ENCODE measurements at regions not wholly inside any gene's neighbourhood (a gene's known extent, or its start where the extent isn't known, plus 50 kb on each side); places are given as distances from the start of the nearest gene placed in this dataset.

DNA sequence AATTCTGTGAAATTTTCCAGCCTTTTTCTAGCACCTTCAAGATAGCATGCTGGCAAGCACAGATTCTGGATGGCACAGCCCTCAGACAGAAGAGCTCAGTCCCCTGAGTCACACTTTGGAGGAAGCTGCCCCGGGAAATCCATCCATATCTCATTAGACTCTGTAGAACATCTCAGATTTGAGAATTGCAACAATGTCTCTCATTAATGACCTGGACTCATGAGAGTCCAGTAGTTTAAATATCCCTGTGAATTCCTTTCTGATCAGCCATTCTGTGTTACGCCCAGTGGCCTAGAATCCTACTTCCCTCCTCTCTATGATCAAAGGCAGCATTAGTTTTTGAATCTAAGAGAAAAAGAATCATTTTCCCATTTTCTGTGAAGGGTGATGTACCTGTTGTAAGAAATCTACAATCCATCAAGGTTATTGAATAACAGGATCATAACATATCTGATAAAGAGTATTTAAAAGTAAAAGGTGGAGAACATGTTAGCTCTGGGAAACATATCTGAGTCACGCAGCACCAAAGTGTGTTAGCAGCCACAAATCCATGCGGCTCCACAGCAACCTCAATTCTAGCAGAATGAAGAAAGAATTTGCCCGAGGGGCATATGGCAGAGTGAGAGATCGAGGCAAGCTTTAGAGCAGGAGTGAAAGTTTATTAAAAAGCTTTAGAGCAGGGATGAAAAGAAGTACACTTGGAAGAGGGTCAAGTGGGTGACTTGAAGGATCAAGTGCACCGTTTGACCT lies 855.6 kb upstream of the TMEM132C start:
- TF ChIP-seq, protein P1, sequence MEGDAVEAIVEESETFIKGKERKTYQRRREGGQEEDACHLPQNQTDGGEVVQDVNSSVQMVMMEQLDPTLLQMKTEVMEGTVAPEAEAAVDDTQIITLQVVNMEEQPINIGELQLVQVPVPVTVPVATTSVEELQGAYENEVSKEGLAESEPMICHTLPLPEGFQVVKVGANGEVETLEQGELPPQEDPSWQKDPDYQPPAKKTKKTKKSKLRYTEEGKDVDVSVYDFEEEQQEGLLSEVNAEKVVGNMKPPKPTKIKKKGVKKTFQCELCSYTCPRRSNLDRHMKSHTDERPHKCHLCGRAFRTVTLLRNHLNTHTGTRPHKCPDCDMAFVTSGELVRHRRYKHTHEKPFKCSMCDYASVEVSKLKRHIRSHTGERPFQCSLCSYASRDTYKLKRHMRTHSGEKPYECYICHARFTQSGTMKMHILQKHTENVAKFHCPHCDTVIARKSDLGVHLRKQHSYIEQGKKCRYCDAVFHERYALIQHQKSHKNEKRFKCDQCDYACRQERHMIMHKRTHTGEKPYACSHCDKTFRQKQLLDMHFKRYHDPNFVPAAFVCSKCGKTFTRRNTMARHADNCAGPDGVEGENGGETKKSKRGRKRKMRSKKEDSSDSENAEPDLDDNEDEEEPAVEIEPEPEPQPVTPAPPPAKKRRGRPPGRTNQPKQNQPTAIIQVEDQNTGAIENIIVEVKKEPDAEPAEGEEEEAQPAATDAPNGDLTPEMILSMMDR (IDR thresholded peaks at IDR 0.05; ENCODE audit: insufficient read depth, low read length) = no peak
- TF ChIP-seq POLR2AphosphoS5 (IDR thresholded peaks at IDR 0.05; ENCODE audit: low read depth) = no peak
- TF ChIP-seq, protein P2, sequence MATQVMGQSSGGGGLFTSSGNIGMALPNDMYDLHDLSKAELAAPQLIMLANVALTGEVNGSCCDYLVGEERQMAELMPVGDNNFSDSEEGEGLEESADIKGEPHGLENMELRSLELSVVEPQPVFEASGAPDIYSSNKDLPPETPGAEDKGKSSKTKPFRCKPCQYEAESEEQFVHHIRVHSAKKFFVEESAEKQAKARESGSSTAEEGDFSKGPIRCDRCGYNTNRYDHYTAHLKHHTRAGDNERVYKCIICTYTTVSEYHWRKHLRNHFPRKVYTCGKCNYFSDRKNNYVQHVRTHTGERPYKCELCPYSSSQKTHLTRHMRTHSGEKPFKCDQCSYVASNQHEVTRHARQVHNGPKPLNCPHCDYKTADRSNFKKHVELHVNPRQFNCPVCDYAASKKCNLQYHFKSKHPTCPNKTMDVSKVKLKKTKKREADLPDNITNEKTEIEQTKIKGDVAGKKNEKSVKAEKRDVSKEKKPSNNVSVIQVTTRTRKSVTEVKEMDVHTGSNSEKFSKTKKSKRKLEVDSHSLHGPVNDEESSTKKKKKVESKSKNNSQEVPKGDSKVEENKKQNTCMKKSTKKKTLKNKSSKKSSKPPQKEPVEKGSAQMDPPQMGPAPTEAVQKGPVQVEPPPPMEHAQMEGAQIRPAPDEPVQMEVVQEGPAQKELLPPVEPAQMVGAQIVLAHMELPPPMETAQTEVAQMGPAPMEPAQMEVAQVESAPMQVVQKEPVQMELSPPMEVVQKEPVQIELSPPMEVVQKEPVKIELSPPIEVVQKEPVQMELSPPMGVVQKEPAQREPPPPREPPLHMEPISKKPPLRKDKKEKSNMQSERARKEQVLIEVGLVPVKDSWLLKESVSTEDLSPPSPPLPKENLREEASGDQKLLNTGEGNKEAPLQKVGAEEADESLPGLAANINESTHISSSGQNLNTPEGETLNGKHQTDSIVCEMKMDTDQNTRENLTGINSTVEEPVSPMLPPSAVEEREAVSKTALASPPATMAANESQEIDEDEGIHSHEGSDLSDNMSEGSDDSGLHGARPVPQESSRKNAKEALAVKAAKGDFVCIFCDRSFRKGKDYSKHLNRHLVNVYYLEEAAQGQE (IDR thresholded peaks at IDR 0.05; ENCODE audit: insufficient replicate concordance, low read depth) = no peak
- TF ChIP-seq SPI1 (IDR thresholded peaks at IDR 0.05; ENCODE audit: borderline replicate concordance, low read depth) = no peak
- TF ChIP-seq GABPA (IDR thresholded peaks at IDR 0.05; ENCODE audit: low read depth) = no peak
- no peak overlapping the region for H3K4me3 ChIP-seq (replicated peaks; ENCODE audit: insufficient read depth, low read length)
- H3K27ac ChIP-seq (replicated peaks) = no peak overlapping the region
- H3K27me3 ChIP-seq (ENCODE audit: insufficient read depth, poor library complexity, severe bottlenecking) = no peaks in the 10 kb centered on the region
- DNase-seq (ENCODE audit: low read depth in 1 of 2, low spot score in 1 of 2) = no peak

DNA sequence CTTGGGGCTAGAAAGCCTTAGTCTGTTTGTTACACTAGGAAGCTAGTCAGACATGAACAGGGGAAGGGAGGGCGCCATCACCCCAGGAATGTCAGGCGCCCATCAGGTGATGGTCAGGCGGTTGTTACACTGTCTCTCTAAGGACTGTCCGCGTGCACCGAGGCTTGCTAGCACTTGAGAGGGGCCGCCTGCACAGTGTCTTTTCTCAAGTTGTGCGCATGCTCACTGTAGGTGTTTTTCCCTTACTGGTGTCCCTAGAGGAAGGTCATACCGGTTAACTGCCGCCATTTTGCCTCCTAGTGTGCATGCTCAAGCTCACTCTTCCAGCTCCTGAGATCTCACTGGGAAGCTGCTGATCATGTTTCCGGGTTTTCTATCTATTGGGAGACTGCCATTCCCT lies 855.0 kb upstream of the TMEM132C start:
- DNase-seq (ENCODE audit: low read depth in 1 of 2, low spot score in 1 of 2) = no peak
- H3K27me3 ChIP-seq (ENCODE audit: insufficient read depth, poor library complexity, severe bottlenecking) = no peaks in the 10 kb centered on the region
- no peak overlapping the region for H3K4me3 ChIP-seq (replicated peaks; ENCODE audit: insufficient read depth, low read length)
- TF ChIP-seq GABPA (IDR thresholded peaks at IDR 0.05; ENCODE audit: low read depth) = no peak
- TF ChIP-seq, protein P2 (IDR thresholded peaks at IDR 0.05; ENCODE audit: insufficient replicate concordance, low read depth) = no peak
- TF ChIP-seq, protein P1 (IDR thresholded peaks at IDR 0.05; ENCODE audit: insufficient read depth, low read length) = no peak
- no peak for TF ChIP-seq SPI1 (IDR thresholded peaks at IDR 0.05; ENCODE audit: borderline replicate concordance, low read depth)
- no peak for TF ChIP-seq POLR2AphosphoS5 (IDR thresholded peaks at IDR 0.05; ENCODE audit: low read depth)
- H3K27ac ChIP-seq (replicated peaks) = no peak overlapping the region

DNA sequence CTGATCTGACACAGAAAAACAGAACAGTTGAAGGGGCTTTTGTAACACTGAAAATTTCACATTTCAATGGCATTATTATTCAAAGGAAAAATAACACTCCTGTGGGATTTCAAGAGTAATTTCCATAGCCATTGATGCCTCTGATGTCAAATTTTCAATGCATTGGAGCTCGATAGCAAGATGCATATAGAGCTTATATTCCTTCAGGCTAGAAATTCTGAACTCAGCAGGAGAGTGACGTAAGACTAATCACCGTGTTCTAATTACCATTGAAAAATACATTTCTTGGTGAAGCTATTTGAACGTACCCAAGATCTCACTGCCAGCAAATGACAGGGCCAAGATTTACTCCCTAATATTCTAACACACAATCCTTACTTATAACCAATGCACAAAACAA lies 854.1 kb upstream of the TMEM132C start:
- no peaks in the 10 kb centered on the region for H3K27me3 ChIP-seq (ENCODE audit: insufficient read depth, poor library complexity, severe bottlenecking)
- no peak for DNase-seq (ENCODE audit: low read depth in 1 of 2, low spot score in 1 of 2)
- TF ChIP-seq, protein P1 (IDR thresholded peaks at IDR 0.05; ENCODE audit: insufficient read depth, low read length) = no peak
- TF ChIP-seq POLR2AphosphoS5 (IDR thresholded peaks at IDR 0.05; ENCODE audit: low read depth) (no peak), GABPA (IDR thresholded peaks at IDR 0.05; ENCODE audit: low read depth) (no peak), SPI1 (IDR thresholded peaks at IDR 0.05; ENCODE audit: borderline replicate concordance, low read depth) (no peak)
- no peak overlapping the region for H3K27ac ChIP-seq (replicated peaks)
- no peak overlapping the region for H3K4me3 ChIP-seq (replicated peaks; ENCODE audit: insufficient read depth, low read length)

Data from HL-60 (cell line).